ACC112 (cell line): ENCODE measurements at regions not wholly inside any gene's neighbourhood (a gene's known extent, or its start where the extent isn't known, plus 50 kb on each side); places are given as distances from the start of the nearest gene placed in this dataset.

ENCODE experiments used
- H2AFZ ChIP-seq: fragments of 200-600 bp; sonication (generic); one replicate; pipeline ENCODE4 v1.6.0; 2017; ENCODE audit warnings: antibody characterized with exemption, low read length; ENCODE audit not compliant: unreplicated experiment
- H3K27ac ChIP-seq: fragments of 200-600 bp; sonication (generic); 2 replicates; pipeline ENCODE4 v1.5.1; 2014; ENCODE audit warnings: low read depth, mild to moderate bottlenecking, antibody characterized with exemption, low read length, moderate library complexity
- H3K27me3 ChIP-seq: fragments of 200-600 bp; sonication (generic); 2 replicates; pipeline ENCODE4 v1.6.1; 2014; ENCODE audit warnings: mild to moderate bottlenecking, antibody characterized with exemption, low read length, moderate library complexity, mixed read lengths; ENCODE audit not compliant: insufficient read depth
- H3K36me3 ChIP-seq: fragments of 200-600 bp; sonication (generic); 2 replicates; pipeline ENCODE4 v1.6.1; 2016; ENCODE audit warnings: mild to moderate bottlenecking, antibody characterized with exemption, low read length, moderate library complexity, mixed read lengths; ENCODE audit not compliant: insufficient read depth
- H3K4me1 ChIP-seq: fragments of 200-600 bp; sonication (generic); one replicate; pipeline ENCODE4 v1.6.1; 2016; ENCODE audit warnings: low read length, mixed read lengths; ENCODE audit not compliant: insufficient read depth, unreplicated experiment, control insufficient read depth
- H3K4me3 ChIP-seq: fragments of 200-600 bp; sonication (generic); 2 replicates; pipeline ENCODE4 v1.5.1; 2014; ENCODE audit warnings: mild to moderate bottlenecking, low read depth, low read length
- H3K79me2 ChIP-seq: fragments of 200-600 bp; sonication (generic); one replicate; pipeline ENCODE4 v1.6.0; 2016; ENCODE audit warnings: low read length; ENCODE audit not compliant: control insufficient read depth, unreplicated experiment, insufficient read depth

- no peaks in the 10 kb centered on the region for H3K79me2 ChIP-seq
- H2AFZ ChIP-seq, result no peak overlapping the region
- no peaks in the 10 kb centered on the region for H3K27me3 ChIP-seq
- no peaks in the 10 kb centered on the region for H3K36me3 ChIP-seq
- H3K4me3 ChIP-seq, result no peak overlapping the region
- H3K4me1 ChIP-seq, result no peaks in the 10 kb centered on the region
- H3K27ac ChIP-seq, result no peak overlapping the region
Measured at GRCh38 chr3:95613993-95614392, 1200.4 kb upstream of the EPHA6 start.

- Histone ChIP-seq H3K4me1 (no peaks in the 10 kb centered on the region), H3K4me3 (no peak overlapping the region), H3K27ac (no peak overlapping the region), H3K79me2 (no peaks in the 10 kb centered on the region), H3K27me3 (no peaks in the 10 kb centered on the region), H3K36me3 (no peaks in the 10 kb centered on the region), H2AFZ (no peak overlapping the region)
Measured at GRCh38 chr3:95615592-95616310, 1198.6 kb upstream of the EPHA6 start.

DNA sequence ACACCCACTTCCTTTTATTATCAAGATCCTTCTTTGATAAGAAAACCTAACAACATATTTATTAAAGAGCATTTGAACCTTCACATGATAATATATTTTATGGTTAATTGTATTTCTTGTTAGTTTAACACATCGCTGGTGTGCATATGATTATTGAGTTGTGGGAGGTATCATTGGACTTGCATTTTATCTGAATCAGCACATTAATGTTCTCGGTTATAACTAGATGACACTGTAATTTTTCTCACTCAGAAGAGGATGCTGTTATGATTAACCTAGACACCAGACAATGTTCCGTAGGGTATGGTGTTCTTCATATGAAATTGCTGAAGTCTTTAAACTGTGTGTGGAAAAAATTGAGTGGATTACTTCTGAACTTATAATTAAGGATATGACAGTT is 1188.3 kb upstream of the EPHA6 start:
- Histone ChIP-seq H3K4me3 (no peak overlapping the region), H2AFZ (no peak overlapping the region), H3K36me3 (no peaks in the 10 kb centered on the region), H3K79me2 (no peaks in the 10 kb centered on the region), H3K4me1 (no peaks in the 10 kb centered on the region), H3K27me3 (no peaks in the 10 kb centered on the region), H3K27ac (no peak overlapping the region)

GRCh38 chr3:95627293-95627692 is 1187.1 kb upstream of the EPHA6 start:
- Histone ChIP-seq H2AFZ (no peak overlapping the region), H3K4me1 (no peaks in the 10 kb centered on the region)

DNA sequence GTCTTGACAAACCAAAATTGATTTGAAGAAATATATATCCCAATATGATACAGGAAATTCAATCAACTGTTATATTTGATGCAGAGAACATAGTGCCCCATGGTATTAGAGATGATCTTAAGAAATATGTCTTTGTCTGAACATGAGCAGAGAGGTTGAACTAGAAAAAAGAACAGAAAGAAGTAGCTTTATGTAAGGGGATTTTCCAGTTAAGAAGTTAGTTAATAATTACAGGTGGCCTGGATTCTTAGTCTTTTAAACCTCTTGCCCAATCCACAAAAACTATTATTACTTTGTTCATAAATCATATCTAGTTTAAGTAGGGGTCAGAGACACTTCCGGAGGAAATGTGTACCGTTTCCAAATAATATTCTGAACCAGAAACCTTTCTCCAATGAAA is 1186.7 kb upstream of the EPHA6 start:
- Histone ChIP-seq H3K79me2 (no peaks in the 10 kb centered on the region), H2AFZ (no peak overlapping the region), H3K27me3 (no peaks in the 10 kb centered on the region), H3K36me3 (no peaks in the 10 kb centered on the region), H3K4me1 (no peaks in the 10 kb centered on the region), H3K4me3 (no peak overlapping the region), H3K27ac (no peak overlapping the region)

More at GRCh38 chr3:95627293-95627692, 1187.1 kb upstream of the EPHA6 start:
- H3K4me3 ChIP-seq, result no peak overlapping the region
- H3K36me3 ChIP-seq, result no peaks in the 10 kb centered on the region
- no peaks in the 10 kb centered on the region for H3K79me2 ChIP-seq
- no peaks in the 10 kb centered on the region for H3K27me3 ChIP-seq
- H3K27ac ChIP-seq, result no peak overlapping the region

- Histone ChIP-seq H2AFZ (no peak overlapping the region), H3K36me3 (no peaks in the 10 kb centered on the region), H3K79me2 (no peaks in the 10 kb centered on the region), H3K4me3 (no peak overlapping the region), H3K27me3 (no peaks in the 10 kb centered on the region), H3K27ac (no peak overlapping the region), H3K4me1 (no peaks in the 10 kb centered on the region)
Measured at GRCh38 chr3:95629802-95630201, 1184.6 kb upstream of the EPHA6 start.

DNA sequence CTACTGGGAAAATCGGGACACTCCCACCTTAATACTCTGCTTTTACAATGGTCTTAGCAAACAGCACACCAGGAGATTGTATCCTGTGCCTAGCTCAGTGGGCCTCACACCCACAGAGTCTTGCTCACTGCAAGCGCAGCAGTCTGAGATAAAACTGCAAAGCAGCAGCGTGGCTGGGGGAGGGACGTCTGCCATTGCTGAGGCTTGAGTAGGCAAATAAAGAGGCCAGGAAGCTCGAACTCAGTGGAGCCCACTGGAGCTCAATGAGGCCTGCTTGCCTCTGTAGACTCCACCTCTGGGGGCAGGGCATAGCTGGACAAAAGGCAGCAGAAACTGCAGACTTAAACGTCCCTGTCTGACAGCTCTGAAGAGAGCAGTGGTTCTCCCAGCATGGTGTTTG is 1169.1 kb upstream of the EPHA6 start:
- no peaks in the 10 kb centered on the region for H3K36me3 ChIP-seq
- H3K4me3 ChIP-seq, result no peak overlapping the region
- H3K79me2 ChIP-seq, result no peaks in the 10 kb centered on the region
- H3K4me1 ChIP-seq, result no peaks in the 10 kb centered on the region
- no peak overlapping the region for H3K27ac ChIP-seq
- H3K27me3 ChIP-seq, result no peaks in the 10 kb centered on the region
- H2AFZ ChIP-seq, result no peak overlapping the region

GRCh38 chr3:95654570-95655362 is 1159.6 kb upstream of the EPHA6 start:
- no peaks in the 10 kb centered on the region for H3K4me1 ChIP-seq
- H3K27ac ChIP-seq, result no peak overlapping the region
- H3K27me3 ChIP-seq, result no peaks in the 10 kb centered on the region
- no peaks in the 10 kb centered on the region for H3K79me2 ChIP-seq
- no peaks in the 10 kb centered on the region for H3K36me3 ChIP-seq
- H2AFZ ChIP-seq, result no peak overlapping the region
- no peak overlapping the region for H3K4me3 ChIP-seq

DNA sequence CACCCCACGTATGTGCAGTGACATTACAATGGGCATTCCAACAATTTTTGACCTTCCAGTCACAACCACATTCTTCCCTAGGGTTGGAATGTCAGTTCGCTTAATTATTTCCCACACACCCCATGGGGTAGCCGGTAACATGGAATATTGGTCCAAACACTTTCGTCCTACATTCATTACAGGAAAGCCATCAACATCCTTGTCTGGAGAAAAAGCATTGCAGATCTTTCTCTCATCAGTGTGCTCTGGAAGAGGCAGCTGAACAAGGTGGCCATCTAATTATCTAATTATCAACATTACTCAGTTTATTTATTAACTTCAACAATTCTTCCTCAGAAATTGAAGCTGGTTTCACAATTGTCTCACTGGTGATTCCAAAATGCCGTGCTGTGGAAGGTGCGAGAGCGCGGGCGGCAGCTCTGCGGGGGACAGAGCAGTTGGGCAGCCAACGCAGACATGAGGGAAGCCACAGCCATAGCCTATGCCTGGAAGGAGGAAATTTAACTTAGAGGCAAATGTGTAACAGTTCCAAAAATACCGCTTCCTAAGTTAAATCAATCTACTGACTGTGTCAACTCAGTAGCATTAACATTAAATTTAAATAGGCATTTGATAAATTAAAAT is 1158.9 kb upstream of the EPHA6 start:
- Histone ChIP-seq H3K4me3 (no peak overlapping the region), H3K27ac (no peak overlapping the region), H3K4me1 (no peaks in the 10 kb centered on the region), H3K36me3 (no peaks in the 10 kb centered on the region), H3K27me3 (no peaks in the 10 kb centered on the region), H2AFZ (no peak overlapping the region), H3K79me2 (no peaks in the 10 kb centered on the region)

GRCh38 chr3:95670765-95671164 is 1143.6 kb upstream of the EPHA6 start:
- no peaks in the 10 kb centered on the region for H3K27me3 ChIP-seq
- no peaks in the 10 kb centered on the region for H3K36me3 ChIP-seq
- H3K27ac ChIP-seq, result no peak overlapping the region
- no peak overlapping the region for H2AFZ ChIP-seq
- H3K4me1 ChIP-seq, result no peaks in the 10 kb centered on the region
- no peak overlapping the region for H3K4me3 ChIP-seq
- no peaks in the 10 kb centered on the region for H3K79me2 ChIP-seq
